ENCODE measurements at regions not wholly inside any gene's neighbourhood (a gene's known extent, or its start where the extent isn't known, plus 50 kb on each side); places are given as distances from the start of the nearest gene placed in this dataset.

GRCh38 chr4:91827914-91828313 is 475.9 kb upstream of the GRID2 start:
- Histone ChIP-seq H3K4me1 (no peaks in the 10 kb centered on the region), H3K27me3 (replicated peaks in 1 of 7) (no peaks in the 10 kb centered on the region), H3K27ac (no peak overlapping the region), H3K9me3 (peaks cover under 1 to 66% (median 52%) of the 10 kb centered on the region in 8 donors), H3K4me3 (no peak overlapping the region), H3K36me3 (no peaks in the 10 kb centered on the region)
- DNase-seq = no peak
- TF ChIP-seq POLR2AphosphoS5 (IDR thresholded peaks at IDR 0.05) (no peak), POLR2A (IDR thresholded peaks at IDR 0.05) (no peak), CTCF (IDR thresholded peaks at IDR 0.05 in 8 of 11, conservative IDR thresholded peaks at IDR 0.05 in 3 of 11) (no peak)
- intact Hi-C loops (cut with DNase I; ENCODE audit: low total_unique reads) = no loop called here

GRCh38 chr4:91829531-91829930 is 474.2 kb upstream of the GRID2 start:
- H3K4me1 ChIP-seq = no peaks in the 10 kb centered on the region
- peaks cover 8 to 66% (median 54%) of the 10 kb centered on the region in 8 donors for H3K9me3 ChIP-seq
- TF ChIP-seq CTCF (IDR thresholded peaks at IDR 0.05 in 8 of 11, conservative IDR thresholded peaks at IDR 0.05 in 3 of 11) (no peak), POLR2A (IDR thresholded peaks at IDR 0.05) (no peak), POLR2AphosphoS5 (IDR thresholded peaks at IDR 0.05) (no peak)
- H3K36me3 ChIP-seq = no peaks in the 10 kb centered on the region
- no peak overlapping the region for H3K27ac ChIP-seq
- no peak for DNase-seq
- WGBS, 5 donors = 91 to 95% (median 93%) methylated on average over 1 of the region's 1 CpG
- H3K4me3 ChIP-seq = no peak overlapping the region
- intact Hi-C loops (cut with DNase I; ENCODE audit: low total_unique reads) = no loop called here
- H3K27me3 ChIP-seq (replicated peaks in 1 of 7) = no peaks in the 10 kb centered on the region

GRCh38 chr4:91830681-91831395 is 472.9 kb upstream of the GRID2 start:
- TF ChIP-seq POLR2AphosphoS5 (IDR thresholded peaks at IDR 0.05) (no peak), POLR2A (IDR thresholded peaks at IDR 0.05) (no peak), CTCF (IDR thresholded peaks at IDR 0.05 in 8 of 11, conservative IDR thresholded peaks at IDR 0.05 in 3 of 11) (no peak)
- H3K4me1 ChIP-seq = no peaks in the 10 kb centered on the region
- no peak overlapping the region for H3K4me3 ChIP-seq
- no peaks in the 10 kb centered on the region for H3K27me3 ChIP-seq (replicated peaks in 1 of 7)
- intact Hi-C loops (cut with DNase I; ENCODE audit: low total_unique reads) = no loop called here
- no peak for DNase-seq
- WGBS, 5 donors = 84 to 97% (median 95%) methylated on average over 4 of the region's 4 CpGs
- no peak overlapping the region for H3K27ac ChIP-seq
- peaks cover 8 to 55% (median 46%) of the 10 kb centered on the region in 8 donors for H3K9me3 ChIP-seq
- no peaks in the 10 kb centered on the region for H3K36me3 ChIP-seq

- Histone ChIP-seq H3K9me3 (peaks cover 8 to 29% (median 24%) of the 10 kb centered on the region in 8 donors), H3K27me3 (replicated peaks in 1 of 7) (no peaks in the 10 kb centered on the region), H3K27ac (no peak overlapping the region), H3K4me1 (no peaks in the 10 kb centered on the region), H3K4me3 (no peak overlapping the region), H3K36me3 (no peaks in the 10 kb centered on the region)
- TF ChIP-seq POLR2AphosphoS5 (IDR thresholded peaks at IDR 0.05) = no peak
- no peak for TF ChIP-seq CTCF (IDR thresholded peaks at IDR 0.05 in 8 of 11, conservative IDR thresholded peaks at IDR 0.05 in 3 of 11)
- no peak for TF ChIP-seq POLR2A (IDR thresholded peaks at IDR 0.05)
- 53 to 88% (median 64%) methylated on average over 1 of the region's 1 CpG for WGBS, 5 donors
- intact Hi-C loops (cut with DNase I; ENCODE audit: low total_unique reads) = no loop called here
- DNase-seq = no peak
These were observed 466.1 kb upstream of the GRID2 start for GRCh38 chr4:91837608-91838029.

All from spleen (tissue), 11 donors.